PC-3 (cell line): ENCODE measurements at regions not wholly inside any gene's neighbourhood (a gene's known extent, or its start where the extent isn't known, plus 50 kb on each side); places are given as distances from the start of the nearest gene placed in this dataset.

Source experiments
- ATAC-seq: fragments of 200-7000 bp; cut with Tn5 transposase; 2 replicates; pipeline ENCODE4 v1.9.1; 2020; ENCODE audit warnings: mild to moderate bottlenecking, moderate library complexity
- BruUV-seq: library from RNA; stranded (reverse); fragments of 400-500 nt; replicated peaks from 2 replicates; lab custom pipeline; 2021; lab: Mats Ljungman, UMichigan
- CTCF ChIA-PET: fragments of 300-600 bp; sonication (Branson Sonifier 250); formaldehyde crosslinking; loops from one replicate; lab custom pipeline; 2022; ENCODE audit warnings: antibody characterized with exemption; lab: Charles Lee
- POLR2A ChIA-PET: fragments of 300-600 bp; sonication (Branson Sonifier 250); formaldehyde crosslinking; loops from one replicate; lab custom pipeline; 2022; ENCODE audit warnings: antibody characterized with exemption; ENCODE audit not compliant: unreplicated experiment; lab: Charles Lee
- DNase-seq: peaks from one replicate; pipeline ENCODE4 v3.0.0-alpha.2; 2015
- H2AFZ ChIP-seq: fragments of 300-600 bp; sonication (generic); 2 replicates; pipeline ENCODE4 v1.6.0; 2016; ENCODE audit warnings: antibody characterized with exemption, low read length
- H3F3A ChIP-seq: fragments of 300-600 bp; sonication (generic); one replicate; pipeline ENCODE4 v1.6.0; 2017; ENCODE audit warnings: antibody characterized with exemption, low read length, control low read depth, mild to moderate bottlenecking; ENCODE audit not compliant: unreplicated experiment
- H3K27ac ChIP-seq: fragments of 300-600 bp; sonication (generic); 2 replicates; pipeline ENCODE4 v1.5.1; 2016; ENCODE audit warnings: mild to moderate bottlenecking, low read length
- H3K27me3 ChIP-seq: fragments of 300-600 bp; sonication (generic); 2 replicates; pipeline ENCODE4 v1.6.1; 2016; ENCODE audit warnings: low read length, mixed read lengths
- H3K36me3 ChIP-seq: fragments of 300-600 bp; sonication (generic); 2 replicates; pipeline ENCODE4 v1.6.1; 2016; ENCODE audit warnings: low read depth, mixed run types, low read length, mixed read lengths
- H3K4me1 ChIP-seq: fragments of 300-600 bp; sonication (generic); 2 replicates; pipeline ENCODE4 v1.5.1; 2016; ENCODE audit warnings: low read length; ENCODE audit not compliant: insufficient read depth
- H3K4me2 ChIP-seq: fragments of 300-600 bp; sonication (generic); 2 replicates; pipeline ENCODE4 v1.6.0; 2016; ENCODE audit warnings: low read length
- H3K4me3 ChIP-seq: fragments of 300-600 bp; sonication (generic); 2 replicates; pipeline ENCODE4 v1.5.1; 2016; ENCODE audit warnings: mild to moderate bottlenecking, low read length, mixed read lengths
- H3K79me2 ChIP-seq: fragments of 300-600 bp; sonication (generic); 2 replicates; pipeline ENCODE4 v1.6.1; 2017; ENCODE audit warnings: low read length, mixed read lengths
- H3K9ac ChIP-seq: fragments of 300-600 bp; sonication (generic); 2 replicates; pipeline ENCODE4 v1.6.0; 2016; ENCODE audit warnings: mild to moderate bottlenecking, low read length
- H3K9me2 ChIP-seq: fragments of 300-600 bp; sonication (generic); replicated peaks from 2 replicates; pipeline ENCODE4 v1.6.1; 2016; ENCODE audit warnings: mixed run types, low read length, mixed read lengths
- H3K9me3 ChIP-seq: fragments of 300-600 bp; sonication (generic); 2 replicates; pipeline ENCODE4 v1.6.1; 2016; ENCODE audit warnings: low read length, mixed read lengths
- H4K20me1 ChIP-seq: fragments of 300-600 bp; sonication (generic); 2 replicates; pipeline ENCODE4 v1.6.1; 2016; ENCODE audit warnings: low read length, mixed read lengths
- CTCF ChIP-seq: fragments of 300-600 bp; sonication (generic); conservative IDR thresholded peaks from 2 replicates; pipeline ENCODE4 v1.5.1; 2017; ENCODE audit warnings: antibody characterized with exemption, low read depth, mild to moderate bottlenecking, low read length
- EZH2 ChIP-seq: fragments of 300-600 bp; sonication (generic); IDR thresholded peaks from one replicate; pipeline ENCODE4 v1.6.1; 2017; ENCODE audit warnings: antibody characterized with exemption, mild to moderate bottlenecking, low read length; ENCODE audit not compliant: unreplicated experiment
- EZH2phosphoT487 ChIP-seq: fragments of 300-600 bp; sonication (generic); IDR thresholded peaks from 2 replicates; pipeline ENCODE4 v1.6.1; 2018; ENCODE audit warnings: mild to moderate bottlenecking, antibody characterized with exemption, low read length, borderline replicate concordance
- intact Hi-C: fragments of 100-400 bp; cut with micrococcal nuclease; formaldehyde crosslinking; loops from 2 replicates; pipeline ENCODE4 v1.9.0; 2023

GRCh38 chr19:29385191-29385795 is 140.5 kb upstream of the VSTM2B start:
- TF ChIP-seq CTCF (no peak), EZH2 (no peak), EZH2phosphoT487 (no peak)
- no peaks in the 10 kb centered on the region for H3K27me3 ChIP-seq
- ChIA-PET POLR2A (no interaction called here), CTCF (no interaction called here)
- no peak overlapping the region for H3K27ac ChIP-seq
- no peaks in the 10 kb centered on the region for H3F3A ChIP-seq
- no peak overlapping the region for H3K4me2 ChIP-seq
- H3K9me2 ChIP-seq: no peaks in the 10 kb centered on the region
- H3K9me3 ChIP-seq: no peaks in the 10 kb centered on the region
- H3K4me1 ChIP-seq: no peaks in the 10 kb centered on the region
- no peaks in the 10 kb centered on the region for H4K20me1 ChIP-seq
- H3K4me3 ChIP-seq: no peak overlapping the region
- DNase-seq: no peak
- H2AFZ ChIP-seq: no peak overlapping the region
- H3K79me2 ChIP-seq: no peaks in the 10 kb centered on the region
- no peak for ATAC-seq
- H3K9ac ChIP-seq: no peak overlapping the region
- intact Hi-C loops: no loop called here
- no peaks in the 10 kb centered on the region for H3K36me3 ChIP-seq
- BruUV-seq: no TSS peak

GRCh38 chr19:29386970-29387369 is 138.8 kb upstream of the VSTM2B start:
- ChIA-PET POLR2A (no interaction called here), CTCF (no interaction called here)
- no TSS peak for BruUV-seq
- Histone ChIP-seq H3K4me1 (no peaks in the 10 kb centered on the region), H3K4me2 (no peak overlapping the region), H3K9me2 (no peaks in the 10 kb centered on the region), H2AFZ (no peak overlapping the region), H3K79me2 (no peaks in the 10 kb centered on the region), H3K27me3 (no peaks in the 10 kb centered on the region), H3K9ac (no peak overlapping the region), H3K9me3 (no peaks in the 10 kb centered on the region), H4K20me1 (no peaks in the 10 kb centered on the region), H3K36me3 (no peaks in the 10 kb centered on the region), H3K4me3 (no peak overlapping the region), H3F3A (no peaks in the 10 kb centered on the region), H3K27ac (no peak overlapping the region)
- TF ChIP-seq EZH2phosphoT487 (no peak), CTCF (no peak)
- ATAC-seq (no peak), DNase-seq (no peak)
- intact Hi-C loops: no loop called here

- TF ChIP-seq CTCF: no peak
- no peak for TF ChIP-seq EZH2phosphoT487
- TF ChIP-seq EZH2: no peak
- no TSS peak for BruUV-seq
- Histone ChIP-seq H3K27ac (no peak overlapping the region), H3F3A (no peaks in the 10 kb centered on the region), H2AFZ (no peak overlapping the region), H3K9me2 (no peaks in the 10 kb centered on the region), H3K9ac (no peak overlapping the region), H3K36me3 (no peaks in the 10 kb centered on the region), H4K20me1 (no peaks in the 10 kb centered on the region), H3K79me2 (no peaks in the 10 kb centered on the region), H3K4me1 (no peaks in the 10 kb centered on the region), H3K4me2 (no peak overlapping the region), H3K9me3 (no peaks in the 10 kb centered on the region), H3K4me3 (no peak overlapping the region), H3K27me3 (no peaks in the 10 kb centered on the region)
- no peak for ATAC-seq
- POLR2A ChIA-PET: interaction anchor here (0.7 kb wide), 1 partner anchor 8 kb away, joined by 4 read pairs; no protein-coding TSS in a partner anchor
- no peak for DNase-seq
- intact Hi-C loops: no loop called here
- CTCF ChIA-PET: no interaction called here
Observed at GRCh38 chr19:29387586-29387985, 138.2 kb upstream of the VSTM2B start.
